ENCODE measurements at regions not wholly inside any gene's neighbourhood (a gene's known extent, or its start where the extent isn't known, plus 50 kb on each side); places are given as distances from the start of the nearest gene placed in this dataset.

DNA sequence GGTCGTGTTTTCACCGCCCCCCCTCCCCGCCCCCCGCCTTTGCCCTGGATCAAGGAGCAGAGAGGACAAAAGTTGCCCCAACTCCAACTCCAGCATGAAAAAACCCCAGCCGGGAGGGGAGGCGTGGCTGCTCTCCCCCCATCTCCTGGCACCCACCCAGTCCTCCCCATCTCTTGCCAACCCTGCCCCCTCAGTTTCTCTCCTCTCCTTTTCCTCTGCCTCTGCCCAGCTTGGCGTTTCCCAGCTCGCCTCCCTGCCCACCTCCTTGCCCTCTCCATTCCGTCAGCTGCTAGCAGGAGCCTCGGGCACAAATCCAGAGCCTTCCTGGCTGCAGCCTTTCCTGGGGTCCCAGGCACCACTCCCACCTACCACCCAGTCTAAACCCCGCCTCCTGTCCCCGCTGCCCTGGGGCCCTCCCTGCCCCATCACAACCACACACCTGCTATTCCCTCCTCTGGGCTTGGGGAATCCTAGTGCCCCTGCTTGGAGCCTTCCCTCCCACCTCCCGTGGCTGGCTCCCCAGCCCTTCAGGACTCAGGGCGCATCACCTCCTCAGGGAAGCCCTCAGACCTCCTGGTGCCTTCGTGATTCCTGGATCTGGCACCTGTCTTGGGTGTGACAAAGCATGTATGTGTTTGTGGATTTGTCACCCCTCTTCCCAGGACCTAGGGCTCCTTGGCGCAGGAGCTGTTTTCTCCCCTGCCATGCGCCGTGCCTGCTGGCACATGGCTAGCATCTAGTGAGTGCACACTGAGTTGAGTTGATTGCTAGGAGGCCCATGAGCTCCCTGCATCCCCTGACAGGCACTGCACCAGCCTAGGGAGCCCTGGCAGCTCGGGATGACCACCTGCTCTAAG lies 209.1 kb downstream of the TFCP2L1 start:
- intact Hi-C loops (cut with micrococcal nuclease) = no loop called here
- Histone ChIP-seq H3K9me3 (replicated peaks) (no peaks in the 10 kb centered on the region), H3K4me1 (peaks cover 6% of the 10 kb centered on the region), H3K4me3 (no peak overlapping the region), H3K27me3 (ENCODE audit: low read depth) (peaks cover 83% of the 10 kb centered on the region), H3K36me3 (no peaks in the 10 kb centered on the region), H3K27ac (replicated peaks) (no peak overlapping the region)
- TF ChIP-seq CTCF (IDR thresholded peaks at IDR 0.05; ENCODE audit: borderline replicate concordance) = no peak
- no peak for DNase-seq

GRCh38 chr2:121076498-121076820 lies 208.5 kb downstream of the TFCP2L1 start:
- H3K4me3 ChIP-seq = no peak overlapping the region
- H3K36me3 ChIP-seq = no peaks in the 10 kb centered on the region
- no peaks in the 10 kb centered on the region for H3K9me3 ChIP-seq (replicated peaks)
- H3K27me3 ChIP-seq (ENCODE audit: low read depth) = peaks cover 83% of the 10 kb centered on the region
- peaks cover 3% of the 10 kb centered on the region for H3K4me1 ChIP-seq
- TF ChIP-seq CTCF (IDR thresholded peaks at IDR 0.05; ENCODE audit: borderline replicate concordance) = no peak
- no peak for DNase-seq
- intact Hi-C loops (cut with micrococcal nuclease) = no loop called here
- no peak overlapping the region for H3K27ac ChIP-seq (replicated peaks)

DNA sequence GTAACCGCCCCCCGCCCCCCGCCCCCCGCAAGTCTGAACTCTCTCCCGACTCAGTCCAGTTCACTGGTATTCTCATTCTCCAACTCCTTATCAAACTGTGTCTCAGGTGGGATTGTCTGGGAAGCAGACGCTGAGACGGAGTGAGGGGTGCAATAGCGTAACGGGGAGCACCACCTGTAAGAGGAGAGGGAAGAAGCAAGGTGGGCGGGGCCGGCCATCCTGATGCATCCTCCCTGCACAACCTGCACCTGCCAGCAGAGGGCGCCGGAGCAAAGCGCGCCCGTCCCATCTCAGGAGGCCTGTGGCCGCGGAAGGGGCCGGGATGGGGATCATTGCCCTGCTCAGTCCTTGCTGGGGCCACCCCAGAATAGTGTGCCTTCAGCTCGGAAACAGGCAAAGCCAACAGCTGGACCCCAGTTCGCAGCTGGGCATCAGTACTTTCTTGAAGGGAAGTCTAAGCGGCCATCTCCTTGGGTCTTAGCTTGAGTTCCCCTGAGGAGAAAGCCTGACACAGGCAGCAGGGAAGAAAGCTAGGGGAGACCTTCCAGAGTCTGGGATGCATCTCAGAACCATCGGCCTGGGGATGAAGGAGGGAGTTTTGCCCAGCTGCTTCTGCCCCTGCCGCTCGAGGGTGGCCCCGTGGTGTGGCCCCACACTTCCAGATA lies 208.0 kb downstream of the TFCP2L1 start:
- TF ChIP-seq CTCF (IDR thresholded peaks at IDR 0.05; ENCODE audit: borderline replicate concordance) = peak; percentile 87
- Histone ChIP-seq H3K9me3 (replicated peaks) (no peaks in the 10 kb centered on the region), H3K27me3 (ENCODE audit: low read depth) (peaks cover 83% of the 10 kb centered on the region), H3K36me3 (no peaks in the 10 kb centered on the region), H3K27ac (replicated peaks) (no peak overlapping the region), H3K4me1 (peaks cover 3% of the 10 kb centered on the region), H3K4me3 (no peak overlapping the region)
- intact Hi-C loops (cut with micrococcal nuclease) = no loop called here
- DNase-seq = peak; percentile 64

DNA sequence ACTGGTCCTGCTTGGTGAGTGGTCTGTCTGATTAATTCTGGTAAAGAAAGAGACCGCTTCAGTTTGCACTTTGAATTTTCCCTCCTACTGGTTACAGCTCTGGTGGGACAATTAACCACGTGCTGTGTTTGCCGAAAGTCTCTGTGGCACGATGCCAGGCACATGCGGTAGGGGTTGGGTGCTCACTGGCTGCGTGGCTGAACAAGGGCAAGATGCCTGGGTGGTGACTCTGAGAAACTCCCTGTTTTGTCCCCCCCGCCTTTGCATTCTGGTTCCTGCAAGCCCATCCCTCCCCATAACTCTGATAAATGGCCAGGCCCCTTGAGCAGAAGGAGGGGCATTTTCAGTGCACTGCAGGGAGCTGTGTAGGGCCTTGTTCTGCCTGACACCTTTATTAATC lies 206.1 kb downstream of the TFCP2L1 start:
- Histone ChIP-seq H3K36me3 (no peaks in the 10 kb centered on the region), H3K27ac (replicated peaks) (no peak overlapping the region), H3K9me3 (replicated peaks) (no peaks in the 10 kb centered on the region), H3K4me1 (peaks cover 3% of the 10 kb centered on the region), H3K4me3 (no peak overlapping the region), H3K27me3 (ENCODE audit: low read depth) (peaks cover 83% of the 10 kb centered on the region)
- TF ChIP-seq CTCF (IDR thresholded peaks at IDR 0.05; ENCODE audit: borderline replicate concordance) = no peak
- intact Hi-C loops (cut with micrococcal nuclease) = no loop called here
- DNase-seq = no peak

DNA sequence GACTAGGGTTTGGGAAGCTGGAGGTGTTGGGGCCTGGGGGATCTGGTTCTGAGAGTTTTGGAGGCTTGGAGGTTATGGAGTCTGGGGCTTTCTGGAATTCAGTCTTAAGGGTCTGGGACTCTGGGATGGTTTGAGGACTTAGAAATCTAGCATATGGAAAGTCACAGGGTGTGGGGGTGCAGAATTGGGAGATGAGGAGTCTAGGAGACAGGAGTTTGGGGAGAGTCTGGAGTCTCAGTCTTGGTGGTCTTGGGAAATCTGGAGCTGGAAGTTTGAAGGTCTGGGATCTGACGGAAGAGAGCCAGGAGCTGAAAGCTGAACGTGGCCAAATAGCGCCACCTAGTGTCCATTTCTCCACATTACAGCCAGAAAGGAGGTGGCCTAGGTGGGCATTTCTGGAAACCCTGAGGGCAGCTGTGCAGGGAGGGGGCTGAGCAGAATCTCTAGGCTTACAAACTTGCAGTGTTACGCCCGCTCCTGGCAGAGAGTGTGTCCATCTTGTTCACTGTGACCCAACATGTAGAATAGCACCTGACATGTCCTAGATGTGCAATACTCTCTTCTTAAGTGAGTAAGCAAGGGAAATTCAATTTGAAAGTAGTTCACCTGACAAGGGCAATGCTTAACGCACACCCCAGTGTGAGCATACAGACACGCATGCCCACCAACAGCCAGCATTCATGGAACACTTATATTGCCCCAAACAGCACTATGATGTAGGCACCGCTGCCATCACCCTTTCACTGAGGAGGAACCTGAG lies 204.8 kb downstream of the TFCP2L1 start:
- intact Hi-C loops (cut with micrococcal nuclease) = no loop called here
- peaks cover 75% of the 10 kb centered on the region for H3K27me3 ChIP-seq (ENCODE audit: low read depth)
- peaks cover 2% of the 10 kb centered on the region for H3K4me1 ChIP-seq
- DNase-seq = peak; percentile 29
- H3K4me3 ChIP-seq = no peak overlapping the region
- no peaks in the 10 kb centered on the region for H3K36me3 ChIP-seq
- peak; percentile 90 for TF ChIP-seq CTCF (IDR thresholded peaks at IDR 0.05; ENCODE audit: borderline replicate concordance)
- no peaks in the 10 kb centered on the region for H3K9me3 ChIP-seq (replicated peaks)
- H3K27ac ChIP-seq (replicated peaks) = no peak overlapping the region

Measured in left ventricle myocardium inferior (tissue), 1 donor.